Stimulated activated naive CD8-positive, alpha-beta T cell treated with anti-CD3 and anti-CD28 coated beads, Interleukin-15, amount 100 ng/mL, for 72 hours (primary cell): ENCODE measurements at regions not wholly inside any gene's neighbourhood (a gene's known extent, or its start where the extent isn't known, plus 50 kb on each side); places are given as distances from the start of the nearest gene placed in this dataset.
"Not testable (repeated sequence)": the region's sequence is repeated elsewhere in the genome, so short reads cannot be mapped to it uniquely, and the experiment has no call there.

ENCODE experiments used
- ATAC-seq: fragments of 150-1000 bp; cut with Tn5 transposase; 2 replicates; pipeline ENCODE4 v1.10.0; 2021; ENCODE audit warnings: mild to moderate bottlenecking, moderate library complexity
- DNase-seq, 2 donors: peaks; one replicate each; pipeline ENCODE4 v3.0.0; 2021 to 2022
- H3K27ac Mint-ChIP-seq, 2 donors: one replicate each; pipeline ENCODE4 v1.8.0; 2022; ENCODE audit warnings: mild to moderate bottlenecking in 2 of 2, mixed read lengths in 2 of 2, moderate library complexity in 2 of 2
- H3K27me3 Mint-ChIP-seq: one replicate; pipeline ENCODE4 v1.8.0; 2022; ENCODE audit warnings: mixed read lengths
- H3K4me1 Mint-ChIP-seq: one replicate; pipeline ENCODE4 v1.8.0; 2022; ENCODE audit warnings: mild to moderate bottlenecking, mixed read lengths
- H3K4me3 Mint-ChIP-seq, 2 donors: one replicate each; pipeline ENCODE4 v1.8.0; 2022; ENCODE audit warnings: mild to moderate bottlenecking in 2 of 2, mixed read lengths in 2 of 2, moderate library complexity in 1 of 2
- H3K9me3 Mint-ChIP-seq, 2 donors: one replicate each; pipeline ENCODE4 v1.8.0; 2022; ENCODE audit warnings: mixed read lengths in 2 of 2

DNA sequence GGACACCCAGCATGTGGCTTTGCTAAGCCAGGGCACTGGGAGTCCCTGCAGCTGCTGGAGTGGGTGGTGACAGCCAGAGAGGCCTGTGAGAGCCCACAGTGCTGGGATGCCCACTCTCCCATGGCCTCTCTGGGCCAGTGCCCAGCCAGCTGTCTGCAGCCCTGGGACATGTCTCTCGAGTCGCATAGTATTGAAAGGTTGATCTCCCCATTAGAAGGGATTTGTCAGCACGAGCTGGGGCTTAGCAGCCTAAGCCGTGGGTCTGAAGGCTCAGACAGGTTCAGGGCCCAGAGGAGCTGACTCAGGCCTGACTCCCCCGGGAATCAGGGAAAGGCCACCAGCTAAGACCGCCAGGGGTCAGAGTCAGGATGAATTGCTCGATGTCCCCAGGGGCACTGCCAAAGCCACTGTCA lies 53.5 kb downstream of the FOXD2 start:
- no peak overlapping the region for H3K4me3 Mint-ChIP-seq
- DNase-seq (no peak), ATAC-seq (no peak)
- H3K27ac Mint-ChIP-seq, result no peak overlapping the region
- no peaks in the 10 kb centered on the region for H3K9me3 Mint-ChIP-seq
- H3K27me3 Mint-ChIP-seq, result peaks cover 30% of the 10 kb centered on the region
- no peaks in the 10 kb centered on the region for H3K4me1 Mint-ChIP-seq

DNA sequence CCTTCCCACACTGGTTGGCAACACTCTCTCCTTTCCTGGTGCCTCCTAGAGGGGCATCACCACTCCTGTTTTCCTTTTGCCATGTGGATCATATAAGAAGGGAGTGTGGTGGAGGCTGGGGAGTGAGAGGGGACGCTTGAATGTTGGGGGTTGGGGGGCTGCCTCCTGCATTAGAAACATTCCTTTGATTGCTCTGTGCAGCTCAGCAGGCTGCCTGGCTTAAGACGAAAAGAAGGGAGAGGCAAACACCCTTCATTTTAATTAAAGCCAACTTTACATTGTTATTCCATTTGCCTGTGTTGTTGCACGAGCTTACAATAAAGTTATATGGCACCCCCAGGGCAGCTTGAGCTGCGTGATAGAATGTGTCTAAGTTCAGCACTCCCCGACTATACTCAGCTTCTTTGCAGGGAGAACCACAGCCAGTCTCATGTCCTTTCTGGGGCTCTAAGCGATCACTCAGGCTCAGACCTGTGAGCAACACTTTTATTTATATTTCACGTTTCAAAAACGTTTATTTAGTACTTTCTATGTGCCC lies 57.4 kb downstream of the FOXD2 start:
- no peaks in the 10 kb centered on the region for H3K4me1 Mint-ChIP-seq
- H3K27me3 Mint-ChIP-seq, result peaks cover 48% of the 10 kb centered on the region
- no peak overlapping the region for H3K27ac Mint-ChIP-seq
- H3K9me3 Mint-ChIP-seq, result no peaks in the 10 kb centered on the region
- no peak for DNase-seq
- no peak for ATAC-seq
- H3K4me3 Mint-ChIP-seq, result no peak overlapping the region

DNA sequence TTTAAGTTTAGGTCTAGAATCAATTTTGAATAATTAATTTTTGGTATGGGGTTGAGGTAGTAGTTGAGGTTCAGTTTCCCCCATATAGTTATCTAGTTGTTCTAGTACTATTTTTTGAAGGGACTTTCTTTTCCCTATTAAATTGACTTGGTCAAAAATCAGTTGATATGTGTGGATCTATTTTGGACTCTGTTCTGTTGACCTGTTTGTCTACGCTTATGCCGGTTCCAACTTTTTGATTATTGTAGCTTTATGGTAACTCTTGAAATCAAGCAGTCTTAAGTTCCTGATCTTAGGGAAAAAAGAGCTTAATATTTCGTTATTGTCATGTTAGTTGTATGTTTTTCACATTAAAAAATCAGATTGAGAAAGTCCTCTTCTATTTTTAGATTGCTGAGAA lies 60.7 kb downstream of the FOXD2 start:
- Mint-ChIP-seq H3K27me3 (peaks cover 60% of the 10 kb centered on the region), H3K4me3 (no peak overlapping the region), H3K9me3 (no peaks in the 10 kb centered on the region), H3K27ac (no peak overlapping the region), H3K4me1 (no peaks in the 10 kb centered on the region)
- no peak for ATAC-seq
- no peak for DNase-seq

DNA sequence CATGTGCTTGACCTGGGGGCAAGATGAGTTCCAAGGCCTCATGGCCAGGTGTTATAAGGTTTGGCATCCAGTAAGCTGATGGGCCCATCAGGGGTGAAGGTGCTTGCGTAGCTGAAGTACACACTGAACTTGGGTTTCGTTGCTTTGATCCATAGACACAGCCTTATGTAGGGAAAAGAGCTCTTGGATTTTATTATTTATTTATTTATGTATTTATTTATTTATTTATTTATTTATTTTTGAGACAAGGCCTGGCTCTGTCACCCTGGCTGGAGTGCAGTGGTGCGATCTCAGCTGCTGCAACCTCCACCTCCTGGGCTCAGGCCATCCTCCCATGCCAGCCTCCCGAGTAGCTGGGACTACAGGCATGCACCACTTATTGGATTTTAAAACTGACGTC lies 63.2 kb downstream of the FOXD2 start:
- ATAC-seq, result no peak
- Mint-ChIP-seq H3K27ac (no peak overlapping the region), H3K4me1 (no peaks in the 10 kb centered on the region), H3K4me3 (no peak overlapping the region), H3K27me3 (peaks cover 69% of the 10 kb centered on the region), H3K9me3 (no peaks in the 10 kb centered on the region)
- DNase-seq, result no peak

DNA sequence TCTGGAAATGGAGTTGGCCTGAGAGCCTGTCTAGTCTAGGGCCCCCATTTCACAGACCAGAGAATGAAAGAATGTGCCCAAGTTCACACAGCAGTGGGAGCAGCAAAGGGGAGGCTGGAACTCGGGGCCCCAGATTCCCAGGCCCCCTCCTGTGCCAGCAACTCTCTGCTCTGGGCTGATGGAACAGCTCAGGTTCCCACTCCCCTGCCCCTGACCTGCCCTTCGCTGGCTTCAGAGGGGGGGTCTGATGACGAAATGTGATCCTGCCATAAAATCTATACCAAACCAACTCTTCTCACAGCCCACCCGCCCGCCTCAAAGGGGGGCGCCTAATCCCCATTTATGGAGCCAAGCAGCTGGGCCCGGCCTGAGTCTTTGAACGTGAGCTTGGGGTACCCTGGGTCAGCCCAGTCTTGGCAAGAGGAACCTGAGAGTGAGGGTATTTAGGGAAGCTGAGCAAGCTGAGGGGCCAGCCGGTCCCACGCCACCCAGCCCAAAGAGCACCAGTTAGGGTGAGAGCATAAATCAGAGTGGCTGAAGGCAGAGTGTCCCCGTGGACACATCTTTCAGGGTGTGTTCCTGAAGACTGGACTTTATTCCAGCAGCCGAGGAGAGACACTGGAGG lies 65.0 kb downstream of the FOXD2 start:
- Mint-ChIP-seq H3K4me1 (peaks cover 5% of the 10 kb centered on the region), H3K27me3 (peaks cover 69% of the 10 kb centered on the region), H3K4me3 (no peak overlapping the region), H3K27ac (no peak overlapping the region), H3K9me3 (no peaks in the 10 kb centered on the region)
- ATAC-seq, result no peak
- DNase-seq, result no peak

DNA sequence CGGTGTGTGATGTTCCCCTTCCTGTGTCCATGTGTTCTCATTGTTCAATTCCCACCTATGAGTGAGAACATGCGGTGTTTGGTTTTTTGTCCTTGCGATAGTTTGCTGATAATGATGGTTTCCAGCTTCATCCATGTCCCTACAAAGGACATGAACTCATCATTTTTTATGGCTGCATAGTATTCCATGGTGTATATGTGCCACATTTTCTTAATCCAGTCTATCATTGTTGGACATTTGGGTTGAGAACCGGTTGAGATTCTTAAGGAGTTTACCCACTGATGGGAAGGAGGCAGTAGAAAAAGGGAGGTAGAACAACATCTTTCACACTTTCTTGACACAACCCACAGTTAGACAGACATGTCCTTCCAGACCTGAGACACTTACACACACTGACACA lies 67.0 kb downstream of the FOXD2 start:
- peaks cover 70% of the 10 kb centered on the region for H3K27me3 Mint-ChIP-seq
- H3K9me3 Mint-ChIP-seq, H3K4me1 Mint-ChIP-seq, H3K4me3 Mint-ChIP-seq, DNase-seq, H3K27ac Mint-ChIP-seq, ATAC-seq: not testable (repeated sequence)

DNA sequence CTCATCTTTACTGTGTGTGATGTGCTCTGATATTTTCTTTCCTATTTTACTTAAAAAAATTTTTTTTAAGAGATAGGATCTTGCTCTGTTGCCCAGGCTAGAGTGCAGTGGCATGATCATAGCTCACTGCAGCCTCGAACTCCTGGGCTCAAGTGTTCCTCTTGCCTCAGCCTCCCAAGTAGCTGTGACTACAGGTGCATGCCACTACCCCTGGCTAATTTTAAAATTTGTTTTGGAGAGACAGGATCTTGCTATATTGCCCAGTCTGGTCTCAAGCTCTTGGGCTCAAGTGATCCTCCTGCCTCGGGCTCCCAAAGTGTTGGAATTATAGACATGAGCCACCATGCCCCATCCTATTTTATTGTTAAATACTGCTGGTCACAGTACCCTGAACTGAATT lies 67.4 kb downstream of the FOXD2 start:
- ATAC-seq (no peak), DNase-seq (no peak)
- Mint-ChIP-seq H3K9me3 (no peaks in the 10 kb centered on the region), H3K4me1 (peaks cover 10% of the 10 kb centered on the region), H3K27ac (peak overlapping the region in 1 of 2 donors; percentile 16), H3K27me3 (peaks cover 73% of the 10 kb centered on the region), H3K4me3 (no peak overlapping the region)

DNA sequence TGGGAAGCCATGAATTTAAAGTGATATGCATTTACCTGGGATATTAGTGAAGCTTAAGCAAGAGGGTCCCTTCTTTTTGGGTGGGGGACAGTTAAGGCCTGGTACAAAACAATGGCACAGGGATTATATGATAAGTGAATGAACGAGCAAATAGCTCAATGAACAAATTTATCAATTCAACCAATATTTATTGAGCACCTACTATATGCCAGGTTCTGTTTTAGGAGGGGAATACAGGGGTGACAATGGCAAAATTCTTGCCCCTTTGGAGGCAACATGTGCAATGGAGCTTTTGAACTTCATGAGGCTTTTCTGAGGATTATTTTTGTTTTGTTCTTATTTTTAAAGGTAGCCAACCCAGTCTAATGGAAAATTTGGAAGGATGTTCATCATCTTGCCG lies 68.2 kb downstream of the FOXD2 start:
- no peaks in the 10 kb centered on the region for H3K9me3 Mint-ChIP-seq
- peaks cover 75% of the 10 kb centered on the region for H3K27me3 Mint-ChIP-seq
- no peak for ATAC-seq
- peaks cover 10% of the 10 kb centered on the region for H3K4me1 Mint-ChIP-seq
- no peak overlapping the region for H3K4me3 Mint-ChIP-seq
- H3K27ac Mint-ChIP-seq, result no peak overlapping the region
- no peak for DNase-seq

DNA sequence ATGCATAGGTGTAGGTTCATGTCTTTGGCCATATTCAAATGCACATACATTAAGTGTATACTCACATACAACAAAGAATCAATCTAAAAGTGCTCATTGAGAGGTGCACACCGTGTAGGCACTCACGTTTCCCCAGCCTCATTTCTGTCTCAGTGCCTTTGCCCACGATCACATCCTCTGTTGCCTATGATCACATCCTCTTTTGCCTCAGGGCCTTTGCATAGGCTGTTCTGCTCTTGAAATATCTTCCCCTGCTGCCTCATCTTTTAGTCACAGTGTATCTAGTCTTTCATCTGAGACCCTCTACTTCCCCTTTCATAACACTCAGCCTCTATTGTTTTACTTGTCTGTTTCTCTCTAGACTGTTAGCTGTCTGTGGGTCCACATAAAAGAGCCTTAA lies 69.3 kb downstream of the FOXD2 start:
- H3K27me3 Mint-ChIP-seq, result peaks cover 76% of the 10 kb centered on the region
- H3K4me1 Mint-ChIP-seq, result peaks cover 10% of the 10 kb centered on the region
- ATAC-seq (no peak), DNase-seq (no peak)
- H3K27ac Mint-ChIP-seq, result no peak overlapping the region
- no peaks in the 10 kb centered on the region for H3K9me3 Mint-ChIP-seq
- no peak overlapping the region for H3K4me3 Mint-ChIP-seq

DNA sequence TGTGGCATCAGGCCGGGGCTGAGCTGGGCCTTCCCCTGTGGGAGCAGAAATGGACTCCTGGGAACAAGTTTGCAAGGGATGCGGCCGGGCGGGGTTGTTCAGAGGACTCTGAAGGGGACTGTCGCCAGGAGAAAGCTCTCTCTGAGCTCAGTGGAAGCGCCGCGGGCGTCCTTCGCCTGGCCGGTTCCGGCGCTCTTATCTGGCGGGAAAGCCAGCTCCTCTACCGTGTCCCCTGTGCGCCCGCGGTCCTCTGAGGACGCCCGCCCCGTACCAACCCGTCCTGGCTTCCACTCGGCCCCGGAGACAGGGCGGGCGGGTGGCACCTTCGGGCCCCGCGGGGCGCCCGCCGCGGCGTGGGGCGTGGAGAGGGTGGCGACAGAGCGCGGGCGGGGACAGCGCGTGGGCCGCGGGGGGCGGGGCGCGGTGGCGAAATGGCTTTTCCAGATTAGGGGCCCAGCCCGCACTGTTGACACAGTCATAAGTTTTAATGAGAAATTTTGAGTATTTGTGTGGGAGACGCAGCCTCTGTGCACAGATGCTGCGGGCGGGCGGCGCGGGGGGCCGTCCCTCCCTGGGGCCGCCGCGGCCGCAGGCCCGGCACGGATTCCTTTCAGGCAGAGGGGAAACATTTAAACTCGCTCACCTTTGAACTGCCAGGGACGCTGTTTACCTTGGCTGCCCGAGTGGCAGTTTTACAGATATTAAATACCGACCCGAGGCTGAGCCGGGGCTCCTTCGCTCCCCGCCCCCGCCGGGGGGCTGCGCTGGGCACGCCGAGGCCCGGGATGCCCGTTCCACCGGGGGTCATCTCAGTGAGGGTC lies 70.2 kb downstream of the FOXD2 start:
- DNase-seq (peak; percentile 32 to 56), ATAC-seq (peak; percentile 93)
- peaks cover 81% of the 10 kb centered on the region for H3K27me3 Mint-ChIP-seq
- peaks cover 10% of the 10 kb centered on the region for H3K4me1 Mint-ChIP-seq
- H3K27ac Mint-ChIP-seq, result no peak overlapping the region
- H3K9me3 Mint-ChIP-seq, result peaks cover 4 to 7% of the 10 kb centered on the region in 2 donors
- peak overlapping the region; percentile 74 to 75 for H3K4me3 Mint-ChIP-seq

DNA sequence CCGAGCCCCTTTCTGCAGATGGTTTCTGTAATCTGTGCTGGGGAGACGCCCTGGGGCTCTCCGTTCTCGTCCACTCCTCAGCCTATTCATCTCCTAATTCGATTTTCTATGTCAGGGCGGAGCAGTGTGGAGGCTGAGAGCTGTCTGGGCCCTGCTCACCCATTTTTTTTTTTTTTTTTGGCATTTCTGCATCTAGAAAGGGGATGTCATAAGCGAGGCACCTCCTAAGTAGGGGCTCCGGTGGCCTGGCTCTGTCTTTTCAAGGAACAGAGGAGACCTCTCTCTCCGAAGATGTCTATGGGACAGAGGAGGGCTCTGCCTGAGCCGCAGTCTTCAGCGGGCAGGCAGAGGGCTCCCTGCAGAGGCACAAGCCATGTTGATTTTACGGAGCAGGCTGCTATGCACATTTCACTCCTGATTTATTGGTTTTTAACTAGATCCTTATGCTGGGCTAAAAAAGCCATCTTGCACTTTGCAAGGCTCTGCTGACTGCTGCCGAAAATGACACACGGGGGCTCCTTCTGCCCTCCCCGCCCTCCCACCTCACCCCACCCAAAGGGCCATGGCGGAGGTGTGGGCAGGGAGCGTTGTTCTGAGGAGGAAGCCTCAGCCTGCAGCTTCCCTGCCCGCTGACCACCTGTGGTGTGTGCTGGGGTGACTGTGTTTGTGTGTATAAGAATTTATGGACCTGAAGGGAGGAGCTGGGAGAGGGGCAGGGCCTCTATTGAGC lies 71.0 kb downstream of the FOXD2 start:
- Mint-ChIP-seq H3K9me3 (peaks cover 7 to 15% of the 10 kb centered on the region in 2 donors), H3K4me3 (peak overlapping the region; percentile 74 to 75), H3K27ac (no peak overlapping the region), H3K27me3 (peaks cover 81% of the 10 kb centered on the region), H3K4me1 (peaks cover 10% of the 10 kb centered on the region)
- no peak for DNase-seq
- peak; percentile 49 for ATAC-seq

DNA sequence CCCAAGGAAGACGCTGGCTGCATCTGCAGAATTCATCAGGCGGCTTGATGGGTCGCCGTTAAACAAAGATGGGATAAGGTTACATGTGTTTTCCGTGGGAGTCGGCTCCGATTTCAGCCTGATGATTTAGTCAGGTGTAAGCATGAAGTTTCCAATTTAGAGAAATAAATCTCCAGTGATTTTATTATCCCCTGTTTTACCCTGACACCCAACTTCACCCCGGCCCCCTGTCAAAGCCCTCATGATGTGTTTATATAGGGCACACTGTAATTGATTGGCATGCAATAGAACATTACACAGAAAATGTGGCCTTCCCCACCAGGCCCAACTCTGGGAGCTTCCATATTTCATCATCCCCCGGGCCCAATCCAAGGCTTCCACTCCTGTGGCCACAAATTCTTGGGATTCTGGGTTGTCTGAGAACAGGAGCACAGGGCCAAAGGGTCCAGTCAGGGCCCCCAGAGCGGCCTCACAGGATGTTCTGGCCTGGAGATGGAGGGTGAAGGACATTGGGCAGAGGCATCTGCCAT lies 72.5 kb downstream of the FOXD2 start:
- H3K27me3 Mint-ChIP-seq, result peaks cover 87% of the 10 kb centered on the region
- DNase-seq (no peak), ATAC-seq (no peak)
- H3K4me3 Mint-ChIP-seq, result no peak overlapping the region
- H3K27ac Mint-ChIP-seq, result no peak overlapping the region
- H3K4me1 Mint-ChIP-seq, result peaks cover 10% of the 10 kb centered on the region
- peaks cover 16 to 23% of the 10 kb centered on the region in 2 donors for H3K9me3 Mint-ChIP-seq

DNA sequence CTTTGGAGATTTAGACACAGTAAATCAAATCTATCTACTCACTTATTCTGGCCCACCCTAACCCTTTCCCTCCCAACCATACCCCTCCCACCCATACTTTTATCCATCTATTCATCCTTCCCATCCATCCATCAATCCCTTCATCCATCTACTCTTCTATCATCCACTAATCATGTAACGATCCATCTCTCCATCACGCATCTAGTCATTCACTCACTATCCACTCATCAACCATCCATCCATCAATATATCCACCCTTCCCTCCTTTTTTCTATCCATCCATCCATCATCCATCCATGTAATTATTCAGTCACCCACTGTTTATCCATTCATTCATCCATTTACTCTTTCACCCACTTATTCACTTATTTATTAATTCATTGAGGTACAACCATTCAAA lies 74.0 kb downstream of the FOXD2 start:
- peaks cover 16 to 23% of the 10 kb centered on the region in 2 donors for H3K9me3 Mint-ChIP-seq
- H3K27me3 Mint-ChIP-seq, result peaks cover 87% of the 10 kb centered on the region
- peaks cover 10% of the 10 kb centered on the region for H3K4me1 Mint-ChIP-seq
- ATAC-seq (no peak), DNase-seq (no peak)
- no peak overlapping the region for H3K4me3 Mint-ChIP-seq
- no peak overlapping the region for H3K27ac Mint-ChIP-seq

DNA sequence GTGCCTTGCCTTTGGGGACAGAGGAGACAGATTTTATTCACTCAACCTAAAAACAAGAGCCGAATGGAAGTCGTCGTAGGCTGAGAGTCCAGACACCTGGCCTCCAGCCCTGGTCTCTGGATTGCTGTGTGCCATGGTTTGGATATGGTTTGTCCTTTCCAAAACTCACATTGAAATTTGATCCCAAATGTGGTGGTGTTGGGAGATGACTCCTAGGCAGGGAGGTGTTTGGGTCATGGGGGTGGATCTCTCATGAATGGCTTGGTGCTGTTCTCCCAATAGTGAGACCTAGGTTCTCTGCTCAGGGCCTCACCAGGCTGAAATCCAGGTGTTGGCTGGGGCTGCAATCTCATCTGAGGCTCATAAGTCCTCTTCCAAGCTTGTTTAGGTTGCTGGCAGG lies 75.5 kb downstream of the FOXD2 start:
- Mint-ChIP-seq H3K9me3 (peaks cover 16 to 23% of the 10 kb centered on the region in 2 donors), H3K27me3 (peaks cover 91% of the 10 kb centered on the region), H3K27ac (no peak overlapping the region), H3K4me3 (no peak overlapping the region), H3K4me1 (peaks cover 5% of the 10 kb centered on the region)
- no peak for DNase-seq
- no peak for ATAC-seq

DNA sequence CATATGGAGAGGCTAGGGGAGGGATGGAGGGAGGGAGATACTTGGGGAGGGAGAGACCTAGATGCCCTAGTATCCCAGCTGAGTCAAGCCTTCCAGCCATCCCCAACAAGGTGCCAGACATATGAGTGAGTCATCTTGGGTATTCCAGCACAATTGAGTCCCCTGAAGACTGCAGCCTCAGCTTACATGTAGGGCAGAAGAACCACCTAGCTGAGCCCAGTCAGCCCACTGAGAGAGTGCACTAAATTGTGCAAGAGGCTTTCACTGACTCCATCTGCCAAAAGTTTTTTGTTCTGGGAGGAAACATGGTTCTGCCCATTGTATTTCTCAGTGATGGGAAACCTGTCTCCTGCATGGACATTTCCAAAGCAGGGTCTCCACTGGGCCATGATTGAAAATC lies 76.4 kb downstream of the FOXD2 start:
- Mint-ChIP-seq H3K9me3 (peaks cover 16 to 23% of the 10 kb centered on the region in 2 donors), H3K27me3 (peaks cover 85% of the 10 kb centered on the region), H3K27ac (no peak overlapping the region), H3K4me3 (no peak overlapping the region), H3K4me1 (no peaks in the 10 kb centered on the region)
- ATAC-seq (no peak), DNase-seq (no peak)
